ENCODE measurements at regions not wholly inside any gene's neighbourhood (a gene's known extent, or its start where the extent isn't known, plus 50 kb on each side); places are given as distances from the start of the nearest gene placed in this dataset.

DNA sequence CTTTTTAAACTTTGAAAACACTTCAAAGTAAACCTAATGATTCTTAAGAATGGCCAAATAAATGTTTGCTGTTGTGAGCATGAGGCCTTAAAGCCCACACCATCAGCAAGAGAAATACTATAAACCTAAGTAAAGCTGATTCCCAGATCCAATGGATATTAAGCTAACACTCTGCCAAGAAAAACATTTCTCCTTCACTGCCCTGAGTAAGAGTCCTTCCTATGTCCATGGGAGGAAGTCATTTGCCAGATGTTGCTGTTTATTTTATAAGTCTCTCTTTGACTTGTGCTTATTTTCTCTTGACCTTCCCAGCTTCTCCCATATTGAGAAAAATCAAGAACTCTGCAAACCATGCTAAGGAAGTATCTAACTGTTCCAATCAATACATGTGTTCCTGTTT is 154.3 kb upstream of the EDNRA start:
- DNase-seq (ENCODE audit: low spot score in 2 of 2) = no peak
- intact Hi-C loops (cut with DNase I) = no loop called here

DNA sequence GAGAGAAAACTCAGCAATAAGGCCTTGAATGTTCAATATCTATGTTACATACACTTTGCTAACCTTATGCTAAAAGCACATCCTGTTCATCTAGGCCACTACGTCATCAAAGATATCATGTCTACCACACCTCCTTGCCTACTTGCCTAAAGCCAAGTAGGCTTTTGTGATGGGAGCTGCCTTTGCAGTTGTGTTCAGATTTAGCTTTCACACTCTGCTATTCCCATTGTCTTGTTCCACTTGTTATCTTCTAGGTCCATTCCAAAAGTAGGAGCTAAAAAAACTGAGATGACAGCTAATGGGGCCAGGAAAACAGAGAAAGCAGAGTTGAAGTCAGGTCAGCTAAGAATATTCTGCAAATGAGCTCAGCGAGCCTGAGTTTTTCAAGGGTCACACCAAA is 153.6 kb upstream of the EDNRA start:
- TF ChIP-seq, protein P1, sequence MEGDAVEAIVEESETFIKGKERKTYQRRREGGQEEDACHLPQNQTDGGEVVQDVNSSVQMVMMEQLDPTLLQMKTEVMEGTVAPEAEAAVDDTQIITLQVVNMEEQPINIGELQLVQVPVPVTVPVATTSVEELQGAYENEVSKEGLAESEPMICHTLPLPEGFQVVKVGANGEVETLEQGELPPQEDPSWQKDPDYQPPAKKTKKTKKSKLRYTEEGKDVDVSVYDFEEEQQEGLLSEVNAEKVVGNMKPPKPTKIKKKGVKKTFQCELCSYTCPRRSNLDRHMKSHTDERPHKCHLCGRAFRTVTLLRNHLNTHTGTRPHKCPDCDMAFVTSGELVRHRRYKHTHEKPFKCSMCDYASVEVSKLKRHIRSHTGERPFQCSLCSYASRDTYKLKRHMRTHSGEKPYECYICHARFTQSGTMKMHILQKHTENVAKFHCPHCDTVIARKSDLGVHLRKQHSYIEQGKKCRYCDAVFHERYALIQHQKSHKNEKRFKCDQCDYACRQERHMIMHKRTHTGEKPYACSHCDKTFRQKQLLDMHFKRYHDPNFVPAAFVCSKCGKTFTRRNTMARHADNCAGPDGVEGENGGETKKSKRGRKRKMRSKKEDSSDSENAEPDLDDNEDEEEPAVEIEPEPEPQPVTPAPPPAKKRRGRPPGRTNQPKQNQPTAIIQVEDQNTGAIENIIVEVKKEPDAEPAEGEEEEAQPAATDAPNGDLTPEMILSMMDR (IDR thresholded peaks at IDR 0.05) = no peak
- Histone ChIP-seq H3K27me3 (no peaks in the 10 kb centered on the region), H3K4me1 (no peaks in the 10 kb centered on the region), H3K4me3 (no peak overlapping the region), H3K36me3 (no peaks in the 10 kb centered on the region), H3K9me3 (no peaks in the 10 kb centered on the region), H3K27ac (no peak overlapping the region)
- DNase-seq (ENCODE audit: low spot score in 2 of 2) = no peak
- intact Hi-C loops (cut with DNase I) = no loop called here

More for the DNA sequence above, 154.3 kb upstream of the EDNRA start:
- Histone ChIP-seq H3K36me3 (no peaks in the 10 kb centered on the region), H3K9me3 (no peaks in the 10 kb centered on the region), H3K4me1 (no peaks in the 10 kb centered on the region), H3K27me3 (no peaks in the 10 kb centered on the region), H3K27ac (no peak overlapping the region), H3K4me3 (no peak overlapping the region)
- TF ChIP-seq, protein P1 (IDR thresholded peaks at IDR 0.05) = no peak

DNA sequence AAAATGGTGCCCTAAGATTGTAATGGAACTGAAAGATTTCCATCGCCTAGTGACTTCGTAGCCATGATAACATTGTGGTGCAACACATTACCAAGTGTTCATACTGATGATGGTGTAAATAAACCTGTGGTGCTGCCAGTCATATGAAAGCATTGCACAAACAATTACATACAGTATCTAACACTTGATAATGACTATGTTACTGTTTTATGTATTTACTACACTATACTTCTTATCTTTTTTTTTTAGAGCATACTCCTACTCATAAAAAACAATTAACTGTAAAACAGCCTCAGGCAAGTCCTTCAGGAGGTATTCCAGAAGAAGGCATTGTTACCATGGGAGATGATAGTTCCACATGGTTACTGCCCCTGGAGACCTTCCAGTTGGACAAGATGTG is 152.7 kb upstream of the EDNRA start:
- no peaks in the 10 kb centered on the region for H3K27me3 ChIP-seq
- intact Hi-C loops (cut with DNase I) = no loop called here
- TF ChIP-seq, protein P1 (IDR thresholded peaks at IDR 0.05) = no peak
- H3K4me1 ChIP-seq = peaks cover 0 to 4% of the 10 kb centered on the region in 2 donors
- H3K36me3 ChIP-seq = no peaks in the 10 kb centered on the region
- DNase-seq (ENCODE audit: low spot score in 2 of 2) = no peak
- H3K9me3 ChIP-seq = no peaks in the 10 kb centered on the region
- no peak overlapping the region for H3K27ac ChIP-seq
- H3K4me3 ChIP-seq = no peak overlapping the region

DNA sequence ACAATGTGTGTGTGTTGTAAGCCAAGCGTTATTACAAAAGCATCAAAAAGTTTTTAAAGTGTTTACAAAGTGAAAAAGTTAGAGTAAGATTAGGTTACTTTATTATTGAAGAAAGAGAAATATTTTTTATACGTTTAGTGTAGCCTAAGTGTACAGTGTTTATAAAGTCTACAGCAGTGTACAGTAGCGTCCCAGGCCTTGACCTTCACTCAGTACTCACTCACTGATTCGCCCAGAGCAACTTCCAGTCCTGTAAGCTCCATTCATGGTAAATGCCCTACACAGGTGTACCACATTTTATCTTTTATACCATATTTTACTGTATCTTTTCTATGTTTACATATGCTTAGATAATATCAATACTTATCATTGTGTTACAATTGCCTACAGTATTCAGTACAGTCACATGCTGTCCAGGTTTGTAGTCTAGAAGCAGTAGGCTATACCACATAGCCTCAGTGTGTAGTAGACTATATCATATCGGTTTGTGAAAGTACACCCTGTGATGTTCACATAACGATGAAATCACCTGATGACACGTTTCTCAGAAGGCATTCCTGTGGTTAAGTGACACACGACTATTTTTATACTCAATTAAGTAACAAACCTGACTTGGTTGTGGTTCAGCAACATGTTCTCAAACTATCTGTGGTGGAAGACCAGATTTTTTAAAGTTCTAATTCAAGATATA is 152.0 kb upstream of the EDNRA start:
- H3K4me3 ChIP-seq = no peak overlapping the region
- intact Hi-C loops (cut with DNase I) = no loop called here
- H3K27ac ChIP-seq = no peak overlapping the region
- no peaks in the 10 kb centered on the region for H3K27me3 ChIP-seq
- no peaks in the 10 kb centered on the region for H3K36me3 ChIP-seq
- no peaks in the 10 kb centered on the region for H3K9me3 ChIP-seq
- no peak for DNase-seq (ENCODE audit: low spot score in 2 of 2)
- H3K4me1 ChIP-seq = peaks cover 0 to 4% of the 10 kb centered on the region in 2 donors
- TF ChIP-seq, protein P1 (IDR thresholded peaks at IDR 0.05) = no peak

GRCh38 chr4:147332091-147332490 is 148.8 kb upstream of the EDNRA start:
- H3K9me3 ChIP-seq = no peaks in the 10 kb centered on the region
- H3K27me3 ChIP-seq = no peaks in the 10 kb centered on the region
- H3K27ac ChIP-seq = peak overlapping the region in 1 of 2 donors; percentile 2
- no peaks in the 10 kb centered on the region for H3K36me3 ChIP-seq
- DNase-seq (ENCODE audit: low spot score in 2 of 2) = no peak
- TF ChIP-seq, protein P1 (IDR thresholded peaks at IDR 0.05) = no peak
- peaks cover 0 to 6% of the 10 kb centered on the region in 2 donors for H3K4me1 ChIP-seq
- intact Hi-C loops (cut with DNase I) = no loop called here
- no peak overlapping the region for H3K4me3 ChIP-seq

GRCh38 chr4:147334478-147334877 is 146.4 kb upstream of the EDNRA start:
- DNase-seq (ENCODE audit: low spot score in 2 of 2) = no peak
- Histone ChIP-seq H3K4me3 (no peak overlapping the region), H3K27me3 (no peaks in the 10 kb centered on the region), H3K9me3 (no peaks in the 10 kb centered on the region), H3K4me1 (peaks cover 0 to 6% of the 10 kb centered on the region in 2 donors), H3K27ac (no peak overlapping the region), H3K36me3 (no peaks in the 10 kb centered on the region)
- intact Hi-C loops (cut with DNase I) = no loop called here
- TF ChIP-seq, protein P1 (IDR thresholded peaks at IDR 0.05) = no peak

All from ascending aorta (tissue), 2 donors.